ENCODE measurements at regions not wholly inside any gene's neighbourhood (a gene's known extent, or its start where the extent isn't known, plus 50 kb on each side); places are given as distances from the start of the nearest gene placed in this dataset.
"Not testable (repeated sequence)": the region's sequence is repeated elsewhere in the genome, so short reads cannot be mapped to it uniquely, and the experiment has no call there.

GRCh38 chr3:170651260-170651845 is 65.5 kb upstream of the SLC7A14 start:
- H3K79me2 ChIP-seq (ENCODE audit: control insufficient read depth, insufficient read depth, low read length), result no peaks in the 10 kb centered on the region
- no peak overlapping the region for H3K4me3 ChIP-seq (ENCODE audit: control insufficient read depth in 2 of 3, extremely low read depth in 1 of 3, insufficient read depth in 2 of 3, low read depth in 1 of 3, low read length in 3 of 3)
- H2AFZ ChIP-seq (ENCODE audit: control insufficient read depth, low read length), result no peak overlapping the region
- no peaks in the 10 kb centered on the region for H3K36me3 ChIP-seq (ENCODE audit: control insufficient read depth in 2 of 2, extremely low read depth in 1 of 2, insufficient read depth in 2 of 2, low read length in 2 of 2)
- no peak overlapping the region for H3K9ac ChIP-seq (ENCODE audit: control insufficient read depth, extremely low read depth, insufficient read depth, low read length)
- H4K20me1 ChIP-seq (ENCODE audit: control insufficient read depth, extremely low read depth, insufficient read depth, low read length), result no peaks in the 10 kb centered on the region
- dilution Hi-C loops (cut with MboI; ENCODE audit: extremely low pct_ligation_motif_present, low sequenced_read_pairs), result no loop called here
- FAIRE-seq, result no peak
- H3K27me3 ChIP-seq (ENCODE audit: control insufficient read depth, extremely low read depth, insufficient read depth, low read length), result no peaks in the 10 kb centered on the region
- no peak for TF ChIP-seq CTCF (optimal IDR thresholded peaks at IDR 0.05 in 1 of 3, IDR thresholded peaks at IDR 0.05 in 1 of 3, conservative IDR thresholded peaks at IDR 0.05 in 1 of 3; ENCODE audit: extremely low read depth in 1 of 3, insufficient read depth in 2 of 3, low read length in 3 of 3)
- no peak for TF ChIP-seq EZH2 (IDR thresholded peaks at IDR 0.05; ENCODE audit: low read length)
- H3K4me1 ChIP-seq (ENCODE audit: control insufficient read depth, extremely low read depth, insufficient read depth, low read length), result no peaks in the 10 kb centered on the region
- no peaks in the 10 kb centered on the region for H3K9me1 ChIP-seq (ENCODE audit: control insufficient read depth, extremely low read depth, insufficient read depth, low read length)
- H3K4me2 ChIP-seq (ENCODE audit: control insufficient read depth, extremely low read depth, insufficient read depth, low read depth, low read length), result no peak overlapping the region
- DNase-seq (ENCODE audit: low read depth, low spot score), result no peak
- no peaks in the 10 kb centered on the region for H3K9me3 ChIP-seq (ENCODE audit: control insufficient read depth, low read depth, low read length)
- H3K27ac ChIP-seq (ENCODE audit: control insufficient read depth, insufficient read depth, low read length), result no peak overlapping the region

GRCh38 chr3:170650557-170650956 is 64.7 kb upstream of the SLC7A14 start:
- H3K27me3 ChIP-seq (ENCODE audit: control insufficient read depth, extremely low read depth, insufficient read depth, low read length); H3K4me2 ChIP-seq (ENCODE audit: control insufficient read depth, extremely low read depth, insufficient read depth, low read depth, low read length); H3K9me3 ChIP-seq (ENCODE audit: control insufficient read depth, low read depth, low read length); H3K36me3 ChIP-seq (ENCODE audit: control insufficient read depth in 2 of 2, extremely low read depth in 1 of 2, insufficient read depth in 2 of 2, low read length in 2 of 2); H4K20me1 ChIP-seq (ENCODE audit: control insufficient read depth, extremely low read depth, insufficient read depth, low read length); H3K9me1 ChIP-seq (ENCODE audit: control insufficient read depth, extremely low read depth, insufficient read depth, low read length); H2AFZ ChIP-seq (ENCODE audit: control insufficient read depth, low read length); FAIRE-seq; DNase-seq (ENCODE audit: low read depth, low spot score); H3K27ac ChIP-seq (ENCODE audit: control insufficient read depth, insufficient read depth, low read length); H3K4me1 ChIP-seq (ENCODE audit: control insufficient read depth, extremely low read depth, insufficient read depth, low read length); dilution Hi-C loops (cut with MboI; ENCODE audit: extremely low pct_ligation_motif_present, low sequenced_read_pairs); H3K9ac ChIP-seq (ENCODE audit: control insufficient read depth, extremely low read depth, insufficient read depth, low read length); H3K79me2 ChIP-seq (ENCODE audit: control insufficient read depth, insufficient read depth, low read length); H3K4me3 ChIP-seq (ENCODE audit: control insufficient read depth in 2 of 3, extremely low read depth in 1 of 3, insufficient read depth in 2 of 3, low read depth in 1 of 3, low read length in 3 of 3): not testable (repeated sequence)

GRCh38 chr3:170644711-170645110 is 58.8 kb upstream of the SLC7A14 start:
- Histone ChIP-seq H3K36me3 (ENCODE audit: control insufficient read depth in 2 of 2, extremely low read depth in 1 of 2, insufficient read depth in 2 of 2, low read length in 2 of 2) (no peaks in the 10 kb centered on the region), H4K20me1 (ENCODE audit: control insufficient read depth, extremely low read depth, insufficient read depth, low read length) (no peaks in the 10 kb centered on the region), H3K9ac (ENCODE audit: control insufficient read depth, extremely low read depth, insufficient read depth, low read length) (no peak overlapping the region), H3K9me3 (ENCODE audit: control insufficient read depth, low read depth, low read length) (no peaks in the 10 kb centered on the region), H3K4me2 (ENCODE audit: control insufficient read depth, extremely low read depth, insufficient read depth, low read depth, low read length) (no peak overlapping the region), H3K4me3 (ENCODE audit: control insufficient read depth in 2 of 3, extremely low read depth in 1 of 3, insufficient read depth in 2 of 3, low read depth in 1 of 3, low read length in 3 of 3) (no peak overlapping the region), H3K4me1 (ENCODE audit: control insufficient read depth, extremely low read depth, insufficient read depth, low read length) (no peaks in the 10 kb centered on the region), H3K79me2 (ENCODE audit: control insufficient read depth, insufficient read depth, low read length) (no peaks in the 10 kb centered on the region), H3K9me1 (ENCODE audit: control insufficient read depth, extremely low read depth, insufficient read depth, low read length) (no peaks in the 10 kb centered on the region), H3K27me3 (ENCODE audit: control insufficient read depth, extremely low read depth, insufficient read depth, low read length) (no peaks in the 10 kb centered on the region), H2AFZ (ENCODE audit: control insufficient read depth, low read length) (no peak overlapping the region), H3K27ac (ENCODE audit: control insufficient read depth, insufficient read depth, low read length) (no peak overlapping the region)
- FAIRE-seq, result no peak
- DNase-seq (ENCODE audit: low read depth, low spot score), result no peak
- TF ChIP-seq CTCF (optimal IDR thresholded peaks at IDR 0.05 in 1 of 3, IDR thresholded peaks at IDR 0.05 in 1 of 3, conservative IDR thresholded peaks at IDR 0.05 in 1 of 3; ENCODE audit: extremely low read depth in 1 of 3, insufficient read depth in 2 of 3, low read length in 3 of 3), result no peak
- TF ChIP-seq EZH2 (IDR thresholded peaks at IDR 0.05; ENCODE audit: low read length), result no peak
- dilution Hi-C loops (cut with MboI; ENCODE audit: extremely low pct_ligation_motif_present, low sequenced_read_pairs), result no loop called here
